CD4-positive, alpha-beta T cell (primary cell): ENCODE measurements at regions not wholly inside any gene's neighbourhood (a gene's known extent, or its start where the extent isn't known, plus 50 kb on each side); places are given as distances from the start of the nearest gene placed in this dataset.

Source experiments
- ATAC-seq: fragments of 200-7000 bp; cut with Tn5 transposase; one replicate; pipeline ENCODE4 v1.10.0; 2022; ENCODE audit warnings: mild to moderate bottlenecking; ENCODE audit not compliant: poor library complexity
- CTCF ChIA-PET: fragments of 350-600 bp; sonication (Branson Sonifier 250); formaldehyde crosslinking; loops from one replicate; lab custom pipeline; 2021; ENCODE audit warnings: antibody characterized with exemption, inconsistent platforms; lab: Charles Lee
- POLR2A ChIA-PET: fragments of 350-600 bp; sonication (Branson Sonifier 250); formaldehyde crosslinking; loops from one replicate; lab custom pipeline; 2021; ENCODE audit warnings: antibody characterized with exemption, inconsistent platforms; lab: Charles Lee
- DNase-seq, 14 experiments: peaks; one replicate each; pipeline ENCODE4 v3.0.0-alpha.2; 2013 to 2020; ENCODE audit warnings: mixed read lengths in 2 of 14
- H3K27ac ChIP-seq, 2 donors: one replicate each; pipeline versions ENCODE4 v1.5.1 to v1.7.0; 2013; ENCODE audit warnings: low read length in 2 of 2, low read depth in 1 of 2, mild to moderate bottlenecking in 1 of 2
- H3K27me3 ChIP-seq, 2 experiments: 1 replicate in 1 of 2; 2 replicates in 1 of 2; pipeline versions ENCODE4 v1.6.1 to v1.7.0; 2013; ENCODE audit warnings: low read length in 2 of 2, control low read depth in 1 of 2, mild to moderate bottlenecking in 1 of 2, moderate library complexity in 1 of 2; ENCODE audit not compliant: insufficient read depth in 2 of 2, control insufficient read depth in 1 of 2
- H3K36me3 ChIP-seq: one replicate; pipeline ENCODE4 v1.6.1; 2013; ENCODE audit warnings: low read length, control low read depth; ENCODE audit not compliant: insufficient read depth
- H3K4me1 ChIP-seq: one replicate; pipeline ENCODE4 v1.6.1; 2013; ENCODE audit warnings: low read length, control low read depth; ENCODE audit not compliant: insufficient read depth
- H3K4me3 ChIP-seq: one replicate; pipeline ENCODE4 v1.5.1; 2013; ENCODE audit warnings: mild to moderate bottlenecking, low read length, moderate library complexity
- H3K9me3 ChIP-seq, 2 experiments: 1 replicate in 1 of 2; 2 replicates in 1 of 2; pipeline versions ENCODE4 v1.6.1 to v1.7.0; 2013; ENCODE audit warnings: low read length in 2 of 2, mild to moderate bottlenecking in 2 of 2, control low read depth in 1 of 2, moderate library complexity in 1 of 2; ENCODE audit not compliant: control insufficient read depth in 1 of 2, insufficient read depth in 1 of 2
- H3K27ac Mint-ChIP-seq: one replicate; pipeline ENCODE4 v1.8.0; 2020; ENCODE audit warnings: mixed read lengths
- H3K27me3 Mint-ChIP-seq: one replicate; pipeline ENCODE4 v1.8.0; 2021; ENCODE audit warnings: mixed read lengths
- H3K36me3 Mint-ChIP-seq: one replicate; pipeline ENCODE4 v1.8.0; 2021; ENCODE audit warnings: low read depth, mixed read lengths
- H3K4me1 Mint-ChIP-seq: one replicate; pipeline ENCODE4 v1.8.0; 2021; ENCODE audit warnings: low read depth, mixed read lengths
- H3K4me3 Mint-ChIP-seq: one replicate; pipeline ENCODE4 v1.8.0; 2020; ENCODE audit warnings: mild to moderate bottlenecking, mixed read lengths
- H3K9me3 Mint-ChIP-seq: one replicate; pipeline ENCODE4 v1.8.0; 2020; ENCODE audit warnings: mixed read lengths
- intact Hi-C, 2 experiments: fragments of 100-400 bp; cut with DNase I in 1 of 2; cut with micrococcal nuclease in 1 of 2; formaldehyde crosslinking; loops; one replicate each; pipeline versions ENCODE4 v1.15.1 to v1.9.0; 2023 to 2025; cut with DNase I, micrococcal nuclease
- TF ChIP-seq, protein P1 (sequence below): fragments of 200-600 bp; IDR thresholded peaks from one replicate; pipeline ENCODE4 v1.8.0; 2022; ENCODE audit warnings: antibody characterized with exemption, mild to moderate bottlenecking

DNA sequence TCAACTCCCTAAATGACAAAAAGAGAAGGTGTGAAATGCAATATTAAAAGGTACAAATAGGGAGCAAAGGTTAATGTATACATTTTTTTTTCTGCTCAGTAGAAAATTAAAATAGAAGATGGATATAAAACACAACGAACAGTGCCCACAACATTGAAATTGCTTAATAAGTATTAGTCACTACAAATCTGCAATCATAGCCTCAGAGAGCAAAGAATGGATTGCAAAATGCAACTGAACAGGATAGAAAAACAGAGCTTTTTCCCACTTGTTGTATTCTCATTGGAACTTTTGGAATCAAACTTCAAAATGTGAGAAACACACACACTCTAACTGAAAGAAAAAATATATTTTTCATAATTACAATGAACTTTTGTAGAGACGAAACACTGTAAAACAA, 552.2 kb upstream of the NCAM2 start:
- intact Hi-C loops = no loop called here
- ATAC-seq = no peak
- H3K9me3 Mint-ChIP-seq = peaks cover 2% of the 10 kb centered on the region

DNA sequence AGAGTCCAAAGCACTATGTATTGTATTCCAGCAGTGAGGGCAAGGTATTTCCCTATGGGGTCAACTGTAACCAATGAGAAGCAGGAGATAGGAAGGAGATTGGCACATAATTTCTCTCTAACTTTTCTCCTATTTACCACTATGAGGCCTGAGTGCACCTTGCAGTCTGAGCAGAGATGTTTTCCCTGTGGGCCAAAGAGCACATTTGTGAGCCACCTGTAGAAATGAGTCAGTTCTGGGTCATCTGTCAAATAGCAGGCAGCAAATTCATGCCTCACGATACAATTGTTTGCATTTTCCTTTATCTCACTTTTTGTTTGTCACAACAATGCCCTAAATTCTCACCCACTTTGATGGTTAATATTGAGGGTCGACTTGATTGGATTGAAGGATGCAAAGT, 547.2 kb upstream of the NCAM2 start:
- Mint-ChIP-seq H3K36me3 (no peaks in the 10 kb centered on the region), H3K4me1 (no peaks in the 10 kb centered on the region), H3K27me3 (no peaks in the 10 kb centered on the region), H3K27ac (no peak overlapping the region), H3K9me3 (peaks cover 5% of the 10 kb centered on the region), H3K4me3 (no peak overlapping the region)
- H3K27me3 ChIP-seq = no peaks in the 10 kb centered on the region
- H3K4me1 ChIP-seq = no peaks in the 10 kb centered on the region
- POLR2A ChIA-PET = no interaction called here
- no peaks in the 10 kb centered on the region for H3K36me3 ChIP-seq
- ATAC-seq = no peak
- no peak overlapping the region for H3K27ac ChIP-seq
- DNase-seq = no peak
- TF ChIP-seq, protein P1, sequence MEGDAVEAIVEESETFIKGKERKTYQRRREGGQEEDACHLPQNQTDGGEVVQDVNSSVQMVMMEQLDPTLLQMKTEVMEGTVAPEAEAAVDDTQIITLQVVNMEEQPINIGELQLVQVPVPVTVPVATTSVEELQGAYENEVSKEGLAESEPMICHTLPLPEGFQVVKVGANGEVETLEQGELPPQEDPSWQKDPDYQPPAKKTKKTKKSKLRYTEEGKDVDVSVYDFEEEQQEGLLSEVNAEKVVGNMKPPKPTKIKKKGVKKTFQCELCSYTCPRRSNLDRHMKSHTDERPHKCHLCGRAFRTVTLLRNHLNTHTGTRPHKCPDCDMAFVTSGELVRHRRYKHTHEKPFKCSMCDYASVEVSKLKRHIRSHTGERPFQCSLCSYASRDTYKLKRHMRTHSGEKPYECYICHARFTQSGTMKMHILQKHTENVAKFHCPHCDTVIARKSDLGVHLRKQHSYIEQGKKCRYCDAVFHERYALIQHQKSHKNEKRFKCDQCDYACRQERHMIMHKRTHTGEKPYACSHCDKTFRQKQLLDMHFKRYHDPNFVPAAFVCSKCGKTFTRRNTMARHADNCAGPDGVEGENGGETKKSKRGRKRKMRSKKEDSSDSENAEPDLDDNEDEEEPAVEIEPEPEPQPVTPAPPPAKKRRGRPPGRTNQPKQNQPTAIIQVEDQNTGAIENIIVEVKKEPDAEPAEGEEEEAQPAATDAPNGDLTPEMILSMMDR = no peak
- H3K9me3 ChIP-seq = peaks cover 0 to 8% of the 10 kb centered on the region in 2 experiments
- CTCF ChIA-PET = no interaction called here
- intact Hi-C loops = no loop called here
- H3K4me3 ChIP-seq = no peak overlapping the region

More for the DNA sequence above, 552.2 kb upstream of the NCAM2 start:
- Histone ChIP-seq H3K36me3 (no peaks in the 10 kb centered on the region), H3K27me3 (no peaks in the 10 kb centered on the region), H3K9me3 (peaks cover 0 to 22% of the 10 kb centered on the region in 2 experiments), H3K4me3 (no peak overlapping the region), H3K27ac (no peak overlapping the region), H3K4me1 (no peaks in the 10 kb centered on the region)
- Mint-ChIP-seq H3K36me3 (no peaks in the 10 kb centered on the region), H3K4me3 (no peak overlapping the region), H3K27ac (no peak overlapping the region), H3K27me3 (no peaks in the 10 kb centered on the region), H3K4me1 (no peaks in the 10 kb centered on the region)
- no peak for DNase-seq
- POLR2A ChIA-PET = no interaction called here
- CTCF ChIA-PET = no interaction called here
- TF ChIP-seq, protein P1 = no peak

DNA sequence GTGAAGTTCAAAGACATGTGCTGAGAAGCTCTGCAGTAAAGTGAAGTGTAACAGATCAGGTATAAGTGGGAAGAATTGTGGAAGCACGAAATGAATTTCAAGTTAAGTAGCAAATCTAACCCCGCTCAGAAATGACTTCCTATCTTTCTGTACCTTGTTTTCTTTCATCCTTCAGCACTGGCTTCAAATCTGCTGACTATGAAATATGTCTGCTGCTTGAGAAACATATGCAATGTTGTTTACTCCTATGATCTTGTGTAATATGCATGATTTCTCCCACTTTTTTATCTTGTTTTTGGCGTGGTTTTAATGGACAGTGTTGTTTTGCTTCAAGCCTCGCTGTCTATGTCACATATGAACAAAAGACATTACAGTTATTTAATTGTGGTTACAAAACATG, 545.3 kb upstream of the NCAM2 start:
- H3K4me3 Mint-ChIP-seq = no peak overlapping the region
- H3K27ac ChIP-seq = no peak overlapping the region
- H3K4me3 ChIP-seq = no peak overlapping the region
- POLR2A ChIA-PET = no interaction called here
- H3K27me3 Mint-ChIP-seq = no peaks in the 10 kb centered on the region
- H3K27me3 ChIP-seq = no peaks in the 10 kb centered on the region
- peaks cover 5% of the 10 kb centered on the region for H3K9me3 Mint-ChIP-seq
- peaks cover 0 to 8% of the 10 kb centered on the region in 2 experiments for H3K9me3 ChIP-seq
- H3K4me1 ChIP-seq = no peaks in the 10 kb centered on the region
- TF ChIP-seq, protein P1 = no peak
- CTCF ChIA-PET = no interaction called here
- H3K27ac Mint-ChIP-seq = no peak overlapping the region
- intact Hi-C loops = no loop called here
- H3K4me1 Mint-ChIP-seq = no peaks in the 10 kb centered on the region
- DNase-seq (no peak), ATAC-seq (no peak)
- H3K36me3 ChIP-seq = no peaks in the 10 kb centered on the region
- no peaks in the 10 kb centered on the region for H3K36me3 Mint-ChIP-seq
